ENCODE measurements at regions not wholly inside any gene's neighbourhood (a gene's known extent, or its start where the extent isn't known, plus 50 kb on each side); places are given as distances from the start of the nearest gene placed in this dataset.

DNA sequence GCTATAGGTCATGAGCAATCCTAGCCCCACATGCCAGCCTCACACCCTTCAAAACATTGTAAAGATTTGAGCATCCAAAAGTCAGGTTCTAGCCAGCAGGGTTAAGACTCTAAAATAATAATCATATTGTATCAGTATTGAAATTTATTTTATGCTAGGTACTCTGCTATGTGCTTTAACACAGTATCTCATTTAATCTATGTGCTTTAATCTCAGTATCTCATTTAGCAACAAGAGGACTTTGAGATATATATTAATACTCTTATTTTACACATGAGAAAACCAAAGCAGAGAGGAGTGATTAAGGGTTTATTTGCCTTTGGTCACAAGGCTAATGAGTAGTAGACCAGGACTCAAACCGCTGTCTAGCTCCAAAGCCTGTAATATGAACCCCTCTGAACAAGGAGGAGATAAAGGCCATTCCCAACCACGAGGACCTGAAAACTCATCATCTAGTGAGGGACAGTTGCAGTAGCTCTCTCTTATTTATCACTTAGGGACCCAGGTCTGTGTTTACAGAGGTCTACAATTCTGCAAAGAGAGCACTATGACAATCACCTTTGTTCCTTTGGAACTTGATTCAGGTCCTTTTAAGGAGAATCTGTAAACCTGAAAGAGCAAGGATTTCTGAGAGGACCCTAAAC, 116.5 kb upstream of the SERTAD2 start:
- no peak for DNase-seq

DNA sequence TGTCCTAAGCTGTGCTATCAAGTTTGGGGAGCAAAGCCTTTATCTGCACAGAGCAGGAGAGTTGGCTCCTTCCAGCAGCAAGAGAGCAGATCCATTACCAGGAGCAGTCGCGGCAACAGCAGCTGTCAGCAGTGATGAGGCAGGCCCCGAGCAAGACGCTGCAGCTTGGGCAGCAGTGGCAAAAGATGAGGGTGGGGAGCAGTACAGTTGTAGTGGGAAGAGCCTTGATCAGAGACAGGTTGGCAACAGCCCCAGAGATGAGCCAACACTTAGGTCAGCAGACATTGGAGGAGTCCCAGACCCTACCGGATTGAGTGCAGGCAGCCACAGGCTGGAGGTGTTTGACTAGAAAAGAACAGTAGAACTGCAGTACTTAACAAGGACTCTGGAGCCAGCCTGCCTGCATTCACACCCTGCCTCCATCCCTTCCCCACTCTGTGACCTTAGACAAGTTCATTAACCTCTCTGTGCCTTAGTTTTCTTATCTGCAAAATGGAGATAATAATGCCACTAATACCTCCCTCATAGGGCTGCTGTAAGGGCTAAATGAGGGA, 117.1 kb upstream of the SERTAD2 start:
- DNase-seq, result no peak

DNA sequence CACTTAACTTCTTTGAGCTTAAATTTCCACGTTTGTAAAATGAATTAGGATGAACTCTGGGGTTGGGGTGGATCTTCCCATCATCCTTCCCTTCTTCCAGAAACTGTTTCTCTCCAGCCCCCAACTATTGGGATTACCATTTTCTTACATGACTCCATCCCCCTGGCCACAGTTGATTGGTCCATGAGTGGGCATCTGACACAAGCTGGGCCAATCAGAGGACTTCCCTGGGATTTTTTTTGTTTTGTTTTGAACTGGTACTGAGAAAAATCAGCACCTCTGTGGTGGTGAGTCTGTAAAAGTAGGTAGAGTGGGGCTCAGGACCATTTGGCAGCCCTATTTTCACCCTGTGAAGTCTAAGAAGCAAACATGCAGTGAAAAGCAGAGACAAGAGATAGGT, 118.0 kb upstream of the SERTAD2 start:
- DNase-seq, result no peak

DNA sequence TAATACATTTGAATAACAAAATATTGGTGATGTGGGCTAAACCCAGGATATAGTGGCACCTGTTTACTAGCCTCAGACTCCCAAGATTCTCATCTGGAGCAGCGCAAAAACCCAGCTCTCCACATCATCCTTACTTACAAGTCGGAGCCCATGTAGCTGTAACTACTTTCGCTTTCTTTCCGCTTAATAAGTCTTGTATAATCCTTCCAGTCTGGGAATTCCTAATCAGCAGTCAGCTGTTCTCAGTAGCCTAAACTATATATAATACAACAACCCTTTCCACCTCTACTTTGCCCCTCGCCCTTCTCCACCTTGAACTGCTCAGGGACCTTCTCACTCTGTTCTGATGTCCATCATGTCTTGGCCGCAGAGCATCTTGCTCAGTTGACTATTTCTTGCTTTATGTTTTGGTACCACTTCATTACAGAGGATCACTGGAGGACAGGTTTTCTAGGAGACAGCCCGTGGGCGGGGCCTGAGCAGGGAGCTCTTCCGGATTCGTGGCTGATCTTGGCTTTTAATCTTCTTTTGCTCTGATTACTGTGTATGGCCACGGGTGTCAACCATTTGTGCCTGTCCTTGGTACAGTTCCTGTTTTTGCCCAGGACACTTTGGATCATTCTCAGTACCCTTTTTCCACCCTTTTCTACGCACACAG, 119.9 kb upstream of the SERTAD2 start:
- DNase-seq, result no peak

DNA sequence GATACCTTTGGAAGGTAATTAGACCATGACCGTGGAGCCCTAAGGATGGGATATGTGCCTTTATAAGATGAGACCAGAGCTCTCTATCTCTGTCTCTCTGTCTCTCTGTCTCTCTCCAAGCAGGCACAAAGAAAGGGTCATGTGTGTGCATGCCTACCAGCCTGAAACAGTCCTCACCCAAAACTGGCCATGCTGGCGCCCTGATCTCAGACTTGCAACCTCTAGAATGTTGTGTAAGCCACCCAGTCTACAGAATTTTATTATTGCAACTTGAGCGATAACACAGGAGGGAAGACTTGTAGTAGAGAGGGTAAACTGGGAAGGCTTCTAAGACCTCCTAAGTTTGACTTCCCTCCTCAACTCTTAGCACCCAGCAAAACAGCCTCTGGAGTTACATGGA, 124.1 kb upstream of the SERTAD2 start:
- DNase-seq, result no peak

DNA sequence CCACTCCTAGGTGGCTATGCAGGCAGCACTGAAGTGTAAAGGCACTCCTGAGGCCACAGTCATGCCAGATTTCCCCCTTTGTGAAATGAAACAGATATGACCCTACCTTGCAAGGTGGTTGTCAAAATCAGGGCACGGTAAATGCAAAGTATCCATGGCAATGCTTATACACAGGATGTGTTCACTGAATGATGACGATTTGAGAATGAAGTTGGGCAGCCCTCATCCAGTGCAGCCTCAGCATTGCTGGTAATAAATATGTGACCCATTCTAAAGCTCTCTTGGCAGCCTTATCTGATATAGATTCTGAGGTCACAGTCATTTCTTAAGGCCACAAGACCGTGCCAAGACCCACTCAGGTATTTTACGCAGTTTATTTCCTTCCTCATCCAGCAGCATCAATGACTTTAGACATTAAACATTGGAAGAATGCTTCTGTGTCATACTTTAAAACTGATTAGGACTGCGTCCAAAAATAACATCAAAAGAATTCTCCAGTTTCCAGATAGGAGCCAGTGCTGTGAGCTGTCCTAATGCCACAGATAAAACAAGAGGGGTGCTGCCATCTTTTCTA, 125.5 kb upstream of the SERTAD2 start:
- DNase-seq, result no peak

DNA sequence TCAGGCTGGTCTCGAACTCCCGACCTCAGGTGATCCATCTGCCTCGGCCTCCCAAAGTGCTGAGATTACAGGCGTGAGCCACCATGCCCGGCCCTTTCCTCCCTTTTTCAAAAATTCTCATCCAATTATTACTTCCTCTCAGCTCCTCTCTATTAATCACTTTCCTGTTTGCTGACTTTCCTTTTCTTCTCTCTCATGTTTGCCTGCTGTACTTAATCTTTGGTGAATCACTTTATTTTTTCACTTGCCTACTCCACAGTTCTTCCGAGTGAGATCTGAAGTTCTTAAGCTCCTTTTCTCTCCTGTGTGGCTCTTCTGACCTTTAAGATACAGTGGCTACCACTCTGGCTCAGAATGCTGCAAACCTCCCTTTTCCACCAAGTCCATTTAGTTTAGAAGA, 126.3 kb upstream of the SERTAD2 start:
- DNase-seq, result no peak

DNA sequence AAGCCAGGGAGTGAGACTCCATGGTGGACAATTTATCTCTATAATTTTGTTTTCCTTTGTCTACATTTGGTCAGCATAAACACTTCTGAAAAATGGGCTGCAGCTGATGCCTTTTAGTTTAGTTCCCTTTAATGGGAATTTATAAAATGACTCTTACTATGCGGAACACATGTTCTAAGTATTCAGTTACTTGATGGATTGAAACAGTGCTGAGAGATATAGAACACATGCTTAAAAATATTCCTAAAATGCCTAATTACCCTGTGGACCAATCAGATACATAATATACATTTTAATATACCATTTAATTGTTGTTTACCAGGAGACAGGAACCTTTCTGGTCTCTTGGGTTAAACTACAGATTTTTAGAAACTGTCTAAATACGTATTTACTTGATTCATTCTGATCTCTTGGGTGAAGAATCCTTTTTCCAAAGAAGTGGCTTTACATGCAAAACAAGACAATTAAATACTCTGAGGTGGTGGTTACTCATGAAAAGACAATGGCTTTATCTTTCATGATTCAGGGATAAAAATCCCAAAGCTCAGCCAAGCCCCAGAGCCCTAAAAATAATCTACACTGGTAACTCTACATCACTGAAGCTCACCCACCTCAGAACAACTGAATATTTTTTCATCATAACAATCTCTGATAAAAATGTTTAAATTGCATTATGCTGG, 128.1 kb upstream of the SERTAD2 start:
- no peak for DNase-seq

DNA sequence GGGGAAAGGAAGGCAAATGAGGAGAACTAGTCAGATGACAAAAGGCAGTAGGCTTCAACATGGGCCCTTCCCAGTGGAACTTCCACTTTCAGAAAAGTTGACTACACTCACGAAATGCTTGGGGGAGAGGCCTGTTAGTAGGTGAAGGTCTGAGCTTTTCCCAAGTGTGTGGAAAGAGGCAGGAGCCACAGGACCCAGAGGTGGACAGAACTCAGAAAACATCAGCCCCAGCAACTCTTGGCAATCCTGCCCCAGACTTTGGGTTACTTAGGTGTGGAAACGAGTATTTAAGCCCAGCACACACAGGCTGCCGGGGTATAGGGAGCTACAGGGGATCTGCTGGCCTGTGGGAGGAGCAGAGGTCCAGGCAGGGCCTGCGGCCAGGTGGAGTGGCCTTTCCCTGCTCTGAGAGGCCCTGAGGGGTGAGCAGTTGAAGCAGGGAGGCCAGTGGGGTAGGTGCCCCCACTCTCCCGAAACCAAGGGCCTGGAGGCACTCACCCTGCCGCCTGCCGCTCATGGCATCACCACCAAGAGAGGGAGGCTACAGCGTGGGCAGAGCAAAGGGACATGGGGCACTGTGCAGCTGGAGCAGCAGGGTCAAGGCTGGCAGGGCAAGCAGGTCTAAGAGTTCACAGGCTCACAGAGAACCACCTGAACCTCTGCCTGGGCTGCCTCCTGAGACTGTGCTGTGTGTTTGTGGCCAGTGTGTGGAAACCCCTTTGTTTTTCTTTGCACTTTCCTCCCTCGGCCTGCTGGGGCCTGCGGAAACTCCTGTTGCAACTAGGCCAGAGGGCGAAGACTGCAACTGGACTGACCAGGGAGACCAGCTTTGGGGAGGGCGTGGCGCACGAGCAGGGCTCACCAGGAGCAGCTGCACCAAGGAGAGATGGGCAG, 130.7 kb upstream of the SERTAD2 start:
- DNase-seq, result no peak

DNA sequence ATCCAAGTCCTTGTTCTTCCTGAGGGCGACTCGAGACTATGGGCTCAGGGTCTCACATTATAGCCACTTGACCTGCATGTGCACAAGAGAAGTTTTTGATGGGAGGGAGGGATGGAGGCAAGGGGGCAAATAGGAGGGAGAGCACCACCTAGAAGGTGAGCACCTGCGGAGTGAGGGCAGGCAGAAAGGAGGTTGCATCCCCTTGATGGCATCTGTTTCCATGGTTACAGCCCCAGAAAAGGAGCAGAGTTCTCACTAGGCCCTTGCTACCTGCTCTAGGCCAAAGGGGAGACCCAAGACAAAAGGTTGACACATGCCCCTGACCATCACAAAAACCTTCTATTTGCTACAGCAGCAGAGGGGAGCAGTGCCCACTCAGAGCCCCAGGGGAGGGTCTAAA, 131.5 kb upstream of the SERTAD2 start:
- DNase-seq, result no peak

DNA sequence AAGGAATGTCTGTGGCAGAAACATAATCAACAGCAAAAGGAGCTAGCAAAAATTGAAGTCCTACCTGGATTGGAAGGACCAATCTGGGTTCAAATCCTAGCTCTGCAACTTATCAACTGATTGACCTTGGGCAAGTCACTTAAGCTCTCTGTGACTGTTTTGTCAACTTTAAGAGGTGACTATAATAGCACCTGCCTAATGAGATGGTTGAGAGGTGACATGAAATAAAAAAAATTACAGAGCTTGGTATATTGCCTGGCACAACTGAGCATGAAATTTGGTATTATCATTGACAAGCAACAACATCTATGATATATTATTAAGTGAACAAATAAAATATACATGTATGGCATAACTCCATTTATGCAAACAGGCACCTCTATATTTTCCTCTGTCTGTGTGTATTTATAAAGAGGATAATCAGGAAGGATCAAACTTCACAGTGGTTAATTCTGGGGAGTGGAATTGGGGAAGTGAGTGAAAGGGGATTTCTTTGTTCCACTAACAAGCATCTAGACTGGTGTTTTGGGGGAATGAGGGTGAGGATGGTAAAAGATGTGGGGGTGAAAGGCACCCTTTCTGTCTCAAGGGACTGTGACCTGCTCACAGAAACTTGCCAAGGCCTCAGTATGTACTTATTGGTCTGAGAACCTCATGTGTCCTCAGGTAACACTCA, 132.8 kb upstream of the SERTAD2 start:
- DNase-seq, result no peak

DNA sequence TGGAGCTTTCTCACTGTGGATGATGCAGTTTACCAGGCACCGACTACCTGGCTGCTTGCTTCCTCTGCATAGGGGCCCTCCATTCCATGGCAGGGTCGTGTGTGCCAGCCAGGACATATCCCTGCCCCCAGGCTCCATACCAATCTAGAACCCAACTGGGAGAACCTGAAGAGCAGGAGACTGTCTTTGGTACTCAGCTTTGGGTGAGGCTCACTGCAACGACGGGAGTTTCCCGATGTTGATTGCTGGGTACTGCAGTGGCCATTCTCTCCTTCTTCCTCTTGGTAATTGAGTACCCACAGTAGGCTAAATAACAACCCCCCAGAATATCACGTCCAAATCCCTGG, 133.3 kb upstream of the SERTAD2 start:
- DNase-seq, result no peak

DNA sequence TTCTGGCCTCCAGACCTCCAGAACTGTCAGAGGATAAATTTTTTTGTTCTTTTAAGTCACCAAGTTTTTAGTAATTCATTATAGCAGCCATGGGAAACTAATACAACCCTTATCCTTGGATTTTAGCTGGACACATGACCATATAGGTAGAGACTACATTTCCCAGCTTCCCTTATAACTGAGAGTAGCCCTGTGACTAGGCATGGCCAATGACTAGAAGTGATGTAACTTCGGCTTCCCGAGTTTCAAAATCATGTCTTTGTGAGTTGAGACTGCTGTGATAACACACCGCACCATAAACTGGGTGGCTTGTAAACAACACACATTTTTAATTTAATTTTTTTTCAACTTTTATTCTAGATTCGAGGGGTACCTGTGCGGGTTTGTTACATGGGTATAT, 134.0 kb upstream of the SERTAD2 start:
- DNase-seq, result no peak

DNA sequence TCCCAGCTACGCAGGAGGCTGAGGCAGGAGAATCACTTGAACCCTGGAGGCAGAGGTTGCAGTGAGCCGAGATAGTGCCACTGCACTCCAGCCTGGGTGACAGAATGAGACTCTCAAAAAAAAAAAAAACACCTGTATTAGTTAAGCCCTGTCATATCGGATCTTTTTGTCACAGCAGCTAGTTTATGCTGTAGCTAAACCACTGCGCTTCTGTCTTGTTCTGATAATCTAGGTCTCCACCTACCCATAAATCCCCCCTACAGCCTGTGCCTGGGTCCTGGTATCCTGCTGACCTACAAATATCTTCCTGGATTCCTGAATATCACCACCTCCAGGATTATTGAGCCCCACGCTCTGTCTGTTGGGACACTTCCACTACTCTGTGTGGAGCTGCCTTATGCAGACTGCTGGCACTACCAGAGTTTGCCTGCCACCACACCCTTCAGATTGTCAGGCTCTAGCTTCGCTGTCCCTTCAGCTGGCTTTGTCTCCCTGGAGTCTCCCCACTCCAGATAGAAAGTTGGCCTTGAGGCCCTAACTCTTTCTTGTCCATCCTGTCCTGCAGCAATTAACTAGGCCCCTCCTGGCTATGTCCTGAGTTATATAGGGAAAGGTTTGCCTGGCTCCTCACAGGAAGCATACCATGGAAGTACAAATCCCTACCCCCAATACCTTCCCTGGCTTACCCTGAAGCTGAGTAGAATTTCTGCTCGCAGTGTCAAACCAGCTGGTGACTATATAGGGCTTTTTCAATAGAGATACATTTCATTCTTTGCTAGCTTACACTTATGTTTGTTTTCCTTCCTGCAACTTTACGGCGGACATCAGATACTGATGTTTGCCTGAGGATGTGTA, 136.0 kb upstream of the SERTAD2 start:
- DNase-seq, result no peak

DNA sequence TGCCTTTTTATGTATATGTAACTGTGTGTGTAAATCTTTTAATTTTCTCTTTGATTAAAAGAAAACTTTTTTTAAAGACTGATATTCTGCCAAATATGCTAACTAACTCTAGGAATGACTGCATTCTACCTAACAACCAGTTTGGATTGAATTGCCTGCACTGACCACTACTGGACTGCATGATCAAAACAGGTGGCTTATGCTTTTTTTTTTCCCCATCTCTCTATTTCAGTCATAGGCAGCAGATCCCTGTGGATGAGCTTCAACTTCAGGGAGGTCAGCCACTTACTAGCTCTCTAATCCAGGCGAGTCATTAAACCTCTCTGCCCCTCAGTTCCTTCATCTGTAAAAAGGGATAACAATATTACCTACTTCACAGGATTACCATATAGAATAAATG, 138.6 kb upstream of the SERTAD2 start:
- no peak for DNase-seq

DNA sequence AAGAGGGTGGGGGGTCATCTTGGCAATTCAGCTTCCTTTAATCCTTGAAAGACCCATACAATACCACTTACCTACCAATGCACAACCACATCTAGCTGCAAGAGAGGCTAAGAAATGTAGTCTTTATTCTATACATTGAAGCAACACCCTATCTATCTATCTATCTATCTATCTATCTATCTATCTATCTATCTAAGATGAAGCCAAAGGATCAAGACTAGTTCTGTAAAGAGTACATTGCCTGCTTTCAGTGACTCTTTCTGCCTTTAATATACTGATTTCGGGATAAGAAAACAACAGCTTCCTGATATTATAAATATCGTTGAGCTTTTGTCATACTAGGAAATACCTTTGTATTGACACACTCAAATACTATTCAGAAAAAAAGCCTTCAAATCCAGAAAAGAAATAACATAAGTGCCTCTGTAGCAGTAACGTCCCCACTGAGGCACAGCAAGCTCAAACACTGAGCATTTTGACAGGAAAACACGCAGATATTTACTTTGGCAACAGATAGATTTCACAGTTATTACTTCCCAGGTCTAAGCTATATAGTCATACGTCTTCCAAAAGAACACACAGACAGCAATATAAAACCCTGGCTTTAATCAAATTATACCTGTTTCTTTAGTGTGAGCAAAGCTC, 139.4 kb upstream of the SERTAD2 start:
- DNase-seq, result no peak

DNA sequence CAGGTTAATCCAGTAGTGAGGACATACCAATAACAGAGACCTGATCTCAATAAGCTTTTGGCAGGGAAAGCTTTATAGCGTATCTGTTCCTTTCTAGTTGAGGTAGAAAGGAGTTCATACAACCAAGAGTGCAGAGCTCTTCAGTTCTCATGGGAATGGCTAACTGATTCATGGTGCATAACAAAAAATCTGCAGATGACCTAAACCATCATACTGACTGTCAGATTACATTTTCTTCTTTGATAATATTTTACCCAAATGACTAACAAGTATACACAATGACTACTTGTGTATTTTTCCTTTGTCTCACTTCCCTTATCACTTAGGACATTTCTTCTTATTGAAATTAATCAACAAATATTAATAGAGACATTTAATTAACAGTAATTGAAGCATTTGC, 140.0 kb upstream of the SERTAD2 start:
- no peak for DNase-seq

DNA sequence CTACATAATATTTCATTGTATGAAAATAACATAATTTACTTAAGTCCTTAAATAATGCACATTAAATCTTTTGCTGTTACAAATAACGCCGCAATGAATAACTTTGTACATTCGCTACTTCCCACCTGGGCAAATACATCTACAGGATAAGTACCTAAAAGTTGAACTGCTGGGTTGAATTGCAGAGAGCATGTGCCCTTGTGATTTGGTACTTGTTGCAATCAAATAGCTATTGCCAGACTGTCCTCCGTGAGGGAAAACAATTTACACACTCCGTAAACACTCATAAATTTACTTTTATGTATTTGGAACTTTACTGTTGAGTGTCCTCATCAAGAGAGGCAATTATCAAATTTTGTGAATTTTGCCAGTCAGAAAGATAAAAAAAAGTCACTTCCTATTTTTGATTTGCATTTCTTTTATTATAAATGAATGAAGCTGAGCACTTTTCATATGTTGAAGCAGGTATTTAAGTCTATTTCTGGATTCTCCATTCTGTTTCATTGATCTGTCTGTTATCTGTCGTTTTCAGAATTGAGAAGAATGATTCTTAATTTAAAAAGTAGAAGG, 140.8 kb upstream of the SERTAD2 start:
- no peak for DNase-seq

DNA sequence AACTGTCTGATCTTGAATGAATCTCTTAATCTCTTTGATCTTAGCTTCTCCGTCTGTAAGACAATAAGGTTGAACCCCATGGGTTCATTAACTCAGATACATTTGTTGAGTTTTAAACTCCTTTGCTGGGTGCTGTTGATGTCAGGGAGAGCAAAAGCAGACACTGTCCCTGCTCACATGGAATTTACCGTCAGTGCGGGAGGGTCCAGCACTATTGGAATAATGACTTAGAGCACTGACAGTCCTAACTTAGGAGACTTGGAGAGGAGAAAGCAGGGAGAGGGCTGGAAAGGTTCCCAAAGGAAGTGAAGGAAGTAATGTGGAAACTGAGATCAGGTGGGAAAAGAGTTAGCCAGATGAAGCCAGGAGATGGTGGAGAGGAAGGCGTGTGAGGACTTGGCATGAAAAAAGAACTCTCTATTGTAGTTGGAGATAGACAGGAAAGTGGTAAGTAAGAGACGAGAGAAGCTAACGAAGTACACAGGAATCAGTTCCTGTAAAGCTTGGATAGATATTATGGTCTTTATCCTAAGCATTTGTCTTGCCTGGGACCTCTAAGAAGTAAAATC, 141.4 kb upstream of the SERTAD2 start:
- no peak for DNase-seq

DNA sequence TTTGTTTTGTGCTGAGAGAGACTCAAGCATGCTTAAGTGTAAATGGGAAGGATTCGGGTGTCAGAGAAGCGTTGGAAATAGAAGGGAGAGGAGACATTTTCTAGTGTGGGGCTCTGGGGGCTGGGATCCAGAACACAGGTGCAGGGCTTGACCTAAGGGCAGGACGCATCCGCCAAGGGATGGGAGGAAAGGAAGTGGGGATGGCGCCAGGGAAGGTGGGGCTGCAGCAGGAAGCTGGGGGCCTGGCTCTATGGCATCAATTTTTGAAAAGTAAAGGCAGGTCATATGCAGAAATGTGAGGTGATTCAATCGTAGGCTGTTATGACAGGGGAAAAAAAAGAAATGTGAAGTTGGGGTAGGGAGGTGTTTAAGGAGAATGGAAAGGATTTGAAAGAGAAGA, 143.2 kb upstream of the SERTAD2 start:
- no peak for DNase-seq

All from NCI-H2107 (cell line).